ENCODE measurements at regions not wholly inside any gene's neighbourhood (a gene's known extent, or its start where the extent isn't known, plus 50 kb on each side); places are given as distances from the start of the nearest gene placed in this dataset.

- peaks cover 30% of the 10 kb centered on the region for H3K27me3 ChIP-seq (ENCODE audit: insufficient read depth, low read length)
- no peaks in the 10 kb centered on the region for H3K4me1 ChIP-seq (ENCODE audit: insufficient read depth, low read length)
- no peaks in the 10 kb centered on the region for H3K9me3 ChIP-seq (ENCODE audit: low read depth, low read length)
- H3K4me3 ChIP-seq (ENCODE audit: low read length), result no peak overlapping the region
These were observed 266.2 kb upstream of the POU3F1 start for GRCh38 chr1:38312753-38313152.

GRCh38 chr1:38310079-38310478, 263.5 kb upstream of the POU3F1 start:
- Histone ChIP-seq H3K4me3 (ENCODE audit: low read length) (no peak overlapping the region), H3K4me1 (ENCODE audit: insufficient read depth, low read length) (no peaks in the 10 kb centered on the region), H3K27me3 (ENCODE audit: insufficient read depth, low read length) (peaks cover 25% of the 10 kb centered on the region), H3K9me3 (ENCODE audit: low read depth, low read length) (no peaks in the 10 kb centered on the region)

GRCh38 chr1:38308780-38309179, 262.2 kb upstream of the POU3F1 start:
- no peaks in the 10 kb centered on the region for H3K4me1 ChIP-seq (ENCODE audit: insufficient read depth, low read length)
- peaks cover 31% of the 10 kb centered on the region for H3K27me3 ChIP-seq (ENCODE audit: insufficient read depth, low read length)
- H3K4me3 ChIP-seq (ENCODE audit: low read length), result no peak overlapping the region
- no peaks in the 10 kb centered on the region for H3K9me3 ChIP-seq (ENCODE audit: low read depth, low read length)

DNA sequence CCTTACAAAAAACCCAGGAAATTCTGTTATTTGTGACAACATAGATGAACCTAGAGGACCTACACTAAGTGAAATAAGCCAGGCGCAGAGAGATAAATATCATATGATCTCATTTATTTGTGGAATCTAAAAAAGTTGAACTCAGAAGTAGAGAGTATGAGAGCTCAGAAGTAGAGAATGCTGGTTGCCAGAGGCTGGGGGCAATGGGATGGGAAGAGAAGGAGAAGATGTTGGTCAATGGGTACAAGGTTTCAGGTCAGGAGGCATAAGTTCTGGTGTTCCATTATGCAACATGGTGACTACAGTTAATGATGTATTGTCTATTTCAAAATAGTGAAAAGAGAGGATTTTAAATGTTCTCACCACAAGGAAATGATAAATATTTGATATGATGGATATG, 259.1 kb upstream of the POU3F1 start:
- no peak overlapping the region for H3K4me3 ChIP-seq (ENCODE audit: low read length)

DNA sequence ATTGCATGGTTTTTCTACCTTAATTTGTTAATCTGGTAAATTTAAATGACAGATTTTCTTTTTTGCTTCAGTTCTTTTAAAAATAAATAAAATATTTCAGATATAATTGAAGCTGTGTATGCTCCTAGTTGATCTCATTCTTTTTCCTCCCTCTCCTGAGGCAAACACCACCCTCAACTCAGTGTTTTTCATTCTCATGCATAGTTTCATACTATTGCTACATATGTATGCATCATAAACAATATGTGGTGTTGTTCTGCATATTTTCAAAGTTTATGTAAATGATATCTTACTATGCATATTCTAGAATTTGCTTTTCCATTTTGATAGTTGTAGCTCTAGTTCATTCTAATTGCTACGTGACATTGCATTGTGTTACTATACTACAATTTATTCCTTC, 257.2 kb upstream of the POU3F1 start:
- no peak overlapping the region for H3K4me3 ChIP-seq (ENCODE audit: low read length)
- peaks cover 13% of the 10 kb centered on the region for H3K27me3 ChIP-seq (ENCODE audit: insufficient read depth, low read length)
- no peaks in the 10 kb centered on the region for H3K9me3 ChIP-seq (ENCODE audit: low read depth, low read length)
- no peaks in the 10 kb centered on the region for H3K4me1 ChIP-seq (ENCODE audit: insufficient read depth, low read length)

More for the DNA sequence above, 259.1 kb upstream of the POU3F1 start:
- H3K9me3 ChIP-seq (ENCODE audit: low read depth, low read length), result no peaks in the 10 kb centered on the region
- peaks cover 23% of the 10 kb centered on the region for H3K27me3 ChIP-seq (ENCODE audit: insufficient read depth, low read length)
- H3K4me1 ChIP-seq (ENCODE audit: insufficient read depth, low read length), result no peaks in the 10 kb centered on the region

- no peaks in the 10 kb centered on the region for H3K4me1 ChIP-seq (ENCODE audit: insufficient read depth, low read length)
- H3K9me3 ChIP-seq (ENCODE audit: low read depth, low read length), result no peaks in the 10 kb centered on the region
- no peak overlapping the region for H3K4me3 ChIP-seq (ENCODE audit: low read length)
- H3K27me3 ChIP-seq (ENCODE audit: insufficient read depth, low read length), result peaks cover 12% of the 10 kb centered on the region
These were observed 254.4 kb upstream of the POU3F1 start for GRCh38 chr1:38301040-38301439.

DNA sequence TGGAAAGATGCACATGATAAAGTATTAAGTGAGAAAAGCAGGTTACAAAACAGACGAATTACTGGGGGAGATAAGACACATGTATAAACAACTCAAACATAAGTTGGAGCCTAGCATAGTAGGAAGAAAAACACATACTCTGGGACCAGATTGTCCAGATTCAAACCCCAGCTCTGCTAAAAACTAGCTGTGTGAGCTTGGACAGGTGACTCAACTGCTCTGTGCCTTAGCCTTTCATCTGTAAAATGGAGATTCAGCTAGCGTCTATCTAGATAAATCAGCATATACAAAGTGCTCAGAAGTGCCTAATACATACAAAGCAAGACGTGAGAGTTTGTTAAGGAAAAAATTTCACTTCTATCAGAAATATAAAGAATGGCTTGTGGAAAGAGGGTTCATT, 254.0 kb upstream of the POU3F1 start:
- Histone ChIP-seq H3K9me3 (ENCODE audit: low read depth, low read length) (no peaks in the 10 kb centered on the region), H3K4me1 (ENCODE audit: insufficient read depth, low read length) (no peaks in the 10 kb centered on the region), H3K27me3 (ENCODE audit: insufficient read depth, low read length) (peaks cover 12% of the 10 kb centered on the region), H3K4me3 (ENCODE audit: low read length) (no peak overlapping the region)

DNA sequence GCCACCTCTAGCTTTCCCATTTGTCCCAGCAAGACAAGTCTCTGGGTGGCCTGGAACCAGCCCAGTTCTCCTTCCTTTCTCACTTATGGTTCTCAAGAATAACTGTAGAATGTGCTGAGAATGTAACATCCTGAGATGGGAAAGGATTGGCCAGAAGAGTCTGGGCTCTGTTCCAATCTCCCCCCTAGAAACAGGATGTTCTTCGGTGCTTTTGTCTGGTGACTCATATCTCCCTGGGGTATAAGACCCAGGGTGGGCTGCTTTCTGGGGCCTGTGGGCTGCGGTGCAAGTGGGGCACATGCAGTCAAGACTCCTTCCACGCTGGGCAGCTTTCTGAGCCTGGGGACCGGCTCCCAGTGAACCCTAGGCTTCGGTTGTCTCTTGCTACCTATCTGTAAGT, 251.2 kb upstream of the POU3F1 start:
- no peaks in the 10 kb centered on the region for H3K9me3 ChIP-seq (ENCODE audit: low read depth, low read length)
- H3K4me3 ChIP-seq (ENCODE audit: low read length), result no peak overlapping the region
- H3K4me1 ChIP-seq (ENCODE audit: insufficient read depth, low read length), result no peaks in the 10 kb centered on the region
- H3K27me3 ChIP-seq (ENCODE audit: insufficient read depth, low read length), result peaks cover 13% of the 10 kb centered on the region

GRCh38 chr1:38297246-38297645, 250.7 kb upstream of the POU3F1 start:
- Histone ChIP-seq H3K27me3 (ENCODE audit: insufficient read depth, low read length) (peaks cover 19% of the 10 kb centered on the region), H3K4me3 (ENCODE audit: low read length) (no peak overlapping the region), H3K9me3 (ENCODE audit: low read depth, low read length) (no peaks in the 10 kb centered on the region), H3K4me1 (ENCODE audit: insufficient read depth, low read length) (no peaks in the 10 kb centered on the region)

DNA sequence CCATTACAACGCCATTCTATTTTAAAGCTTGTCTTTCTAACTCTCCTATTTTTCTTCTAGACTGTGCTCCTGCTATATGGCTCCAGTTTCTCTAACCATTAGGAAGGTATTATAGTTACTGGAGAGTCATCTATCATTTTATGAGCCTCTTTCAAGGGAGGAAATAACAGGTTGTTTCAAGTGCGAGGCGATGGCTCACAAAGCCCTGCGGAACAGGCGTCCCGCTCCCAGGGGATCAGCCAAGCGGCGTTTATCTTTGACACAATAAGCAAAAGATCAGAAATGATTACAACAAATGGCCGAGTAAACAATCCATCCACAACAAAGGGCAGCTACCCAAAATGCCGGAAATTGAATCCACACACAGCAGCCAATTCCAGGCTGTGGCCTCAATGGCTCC, 249.5 kb upstream of the POU3F1 start:
- H3K27me3 ChIP-seq (ENCODE audit: insufficient read depth, low read length), result peaks cover 28% of the 10 kb centered on the region
- no peak overlapping the region for H3K4me3 ChIP-seq (ENCODE audit: low read length)
- H3K9me3 ChIP-seq (ENCODE audit: low read depth, low read length), result no peaks in the 10 kb centered on the region
- H3K4me1 ChIP-seq (ENCODE audit: insufficient read depth, low read length), result no peaks in the 10 kb centered on the region

GRCh38 chr1:38293567-38293966, 247.0 kb upstream of the POU3F1 start:
- H3K9me3 ChIP-seq (ENCODE audit: low read depth, low read length), result no peaks in the 10 kb centered on the region
- H3K27me3 ChIP-seq (ENCODE audit: insufficient read depth, low read length), result peaks cover 31% of the 10 kb centered on the region
- no peaks in the 10 kb centered on the region for H3K4me1 ChIP-seq (ENCODE audit: insufficient read depth, low read length)
- H3K4me3 ChIP-seq (ENCODE audit: low read length), result no peak overlapping the region

DNA sequence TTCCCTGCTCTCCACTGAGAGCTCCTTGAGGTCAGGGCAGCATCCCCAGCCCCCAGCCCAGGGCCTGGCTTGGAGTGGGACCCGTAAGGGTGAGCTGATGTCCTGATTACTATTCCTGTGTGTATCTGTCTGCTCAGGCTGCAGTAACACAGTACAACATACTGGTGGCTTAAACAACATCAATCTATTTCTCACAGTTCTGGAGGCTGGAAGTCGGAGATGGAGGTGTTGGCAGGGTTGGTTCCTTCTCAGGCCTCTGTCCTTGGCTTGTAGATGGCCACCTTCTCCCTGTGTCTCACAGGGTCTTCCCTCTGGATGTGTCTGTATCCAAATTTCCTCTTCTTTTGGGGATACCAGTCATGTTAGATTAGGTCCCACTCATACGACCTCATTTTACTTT, 246.4 kb upstream of the POU3F1 start:
- Histone ChIP-seq H3K9me3 (ENCODE audit: low read depth, low read length) (no peaks in the 10 kb centered on the region), H3K4me3 (ENCODE audit: low read length) (no peak overlapping the region), H3K27me3 (ENCODE audit: insufficient read depth, low read length) (peaks cover 31% of the 10 kb centered on the region), H3K4me1 (ENCODE audit: insufficient read depth, low read length) (no peaks in the 10 kb centered on the region)

GRCh38 chr1:38291906-38292521, 245.4 kb upstream of the POU3F1 start:
- no peaks in the 10 kb centered on the region for H3K9me3 ChIP-seq (ENCODE audit: low read depth, low read length)
- H3K4me3 ChIP-seq (ENCODE audit: low read length), result no peak overlapping the region
- H3K27me3 ChIP-seq (ENCODE audit: insufficient read depth, low read length), result peaks cover 31% of the 10 kb centered on the region
- H3K4me1 ChIP-seq (ENCODE audit: insufficient read depth, low read length), result no peaks in the 10 kb centered on the region

GRCh38 chr1:38291336-38291735, 244.7 kb upstream of the POU3F1 start:
- no peaks in the 10 kb centered on the region for H3K9me3 ChIP-seq (ENCODE audit: low read depth, low read length)
- H3K4me1 ChIP-seq (ENCODE audit: insufficient read depth, low read length), result no peaks in the 10 kb centered on the region
- peaks cover 31% of the 10 kb centered on the region for H3K27me3 ChIP-seq (ENCODE audit: insufficient read depth, low read length)
- H3K4me3 ChIP-seq (ENCODE audit: low read length), result no peak overlapping the region

GRCh38 chr1:38289034-38289433, 242.4 kb upstream of the POU3F1 start:
- Histone ChIP-seq H3K9me3 (ENCODE audit: low read depth, low read length) (no peaks in the 10 kb centered on the region), H3K27me3 (ENCODE audit: insufficient read depth, low read length) (peaks cover 29% of the 10 kb centered on the region), H3K4me3 (ENCODE audit: low read length) (no peak overlapping the region), H3K4me1 (ENCODE audit: insufficient read depth, low read length) (no peaks in the 10 kb centered on the region)

- Histone ChIP-seq H3K9me3 (ENCODE audit: low read depth, low read length) (no peaks in the 10 kb centered on the region), H3K27me3 (ENCODE audit: insufficient read depth, low read length) (peaks cover 17% of the 10 kb centered on the region), H3K4me1 (ENCODE audit: insufficient read depth, low read length) (no peaks in the 10 kb centered on the region), H3K4me3 (ENCODE audit: low read length) (no peak overlapping the region)
These were observed 241.0 kb upstream of the POU3F1 start for GRCh38 chr1:38287547-38287946.
